ENCODE measurements at regions not wholly inside any gene's neighbourhood (a gene's known extent, or its start where the extent isn't known, plus 50 kb on each side); places are given as distances from the start of the nearest gene placed in this dataset.

- TF ChIP-seq POLR2A (IDR thresholded peaks at IDR 0.05) (no peak), CTCF (IDR thresholded peaks at IDR 0.05) (no peak)
Observed at GRCh38 chr13:87334176-87334575, 337.0 kb upstream of the SLITRK5 start.

Measured in ovary (tissue), 3 donors.